ENCODE measurements at regions not wholly inside any gene's neighbourhood (a gene's known extent, or its start where the extent isn't known, plus 50 kb on each side); places are given as distances from the start of the nearest gene placed in this dataset.

- TF ChIP-seq CTCF (IDR thresholded peaks at IDR 0.05; ENCODE audit: low read depth, low read length, poor library complexity, severe bottlenecking), result peak; percentile 75
- no peak for TF ChIP-seq EZH2phosphoT487 (IDR thresholded peaks at IDR 0.05; ENCODE audit: borderline replicate concordance, low read length)
These were observed 451.0 kb downstream of the MFSD1 start for GRCh38 chr3:159252772-159253384.

Data from DOHH2 (cell line).